Thoracic aorta (tissue), 2 donors: ENCODE measurements at regions not wholly inside any gene's neighbourhood (a gene's known extent, or its start where the extent isn't known, plus 50 kb on each side); places are given as distances from the start of the nearest gene placed in this dataset.

Experiments used
- ATAC-seq: fragments of 150-250 bp; one replicate; pipeline ENCODE4 v1.8.0; 2017; ENCODE audit warnings: low read depth; ENCODE audit not compliant: insufficient number of reproducible peaks, low FRiP score
- DNase-seq: peaks from one replicate; pipeline ENCODE4 v3.0.0-alpha.2; 2020; ENCODE audit warnings: low spot score
- H3K27ac ChIP-seq, 2 donors: fragments of 200-600 bp; sonication (generic); 1 replicate in 1 of 2; 2 replicates in 1 of 2; pipeline ENCODE4 v1.5.1; 2016; ENCODE audit warnings: mild to moderate bottlenecking in 2 of 2, moderate library complexity in 2 of 2
- H3K27me3 ChIP-seq: fragments of 200-600 bp; sonication (generic); replicated peaks from 2 replicates; pipeline ENCODE4 v1.6.0; 2016; ENCODE audit warnings: mild to moderate bottlenecking; ENCODE audit not compliant: insufficient read depth
- H3K36me3 ChIP-seq: fragments of 200-600 bp; sonication (generic); one replicate; pipeline ENCODE4 v1.5.1; 2016
- H3K4me1 ChIP-seq, 2 donors: fragments of 200-600 bp; sonication (generic); 1 replicate in 1 of 2; 2 replicates in 1 of 2; pipeline versions ENCODE4 v1.5.1 to v1.6.0; 2016; ENCODE audit warnings: low read depth in 2 of 2, mild to moderate bottlenecking in 1 of 2; ENCODE audit not compliant: control insufficient read depth in 1 of 2
- H3K4me3 ChIP-seq: fragments of 200-600 bp; sonication (generic); 2 replicates; pipeline ENCODE4 v1.5.1; 2016; ENCODE audit warnings: mild to moderate bottlenecking
- H3K9me3 ChIP-seq: fragments of 200-600 bp; sonication (generic); 2 replicates; pipeline ENCODE4 v1.5.1; 2016
- TF ChIP-seq, protein P1 (sequence below): fragments of 200-600 bp; sonication (generic); IDR thresholded peaks from one replicate; pipeline ENCODE4 v1.5.1; 2019; ENCODE audit warnings: antibody characterized with exemption

DNA sequence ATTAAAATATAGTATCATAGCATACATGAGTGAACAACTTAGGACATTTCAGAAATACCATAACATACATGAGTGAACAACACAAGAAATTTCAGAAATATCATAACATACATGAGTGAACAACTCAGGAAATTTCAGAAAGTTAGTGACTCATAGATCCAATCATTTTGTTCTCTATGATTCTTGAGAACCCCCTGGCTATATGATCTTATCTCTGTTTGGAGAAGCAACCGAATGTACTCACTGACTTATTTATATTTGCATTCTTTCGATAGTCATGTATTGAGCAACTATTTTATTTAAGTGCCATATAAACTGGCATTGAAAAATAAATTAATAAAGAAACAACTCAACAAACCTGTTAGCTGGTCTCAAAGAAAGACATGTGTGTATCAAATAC, 251.1 kb downstream of the EFNB2 start:
- H3K9me3 ChIP-seq: no peaks in the 10 kb centered on the region
- TF ChIP-seq, protein P1, sequence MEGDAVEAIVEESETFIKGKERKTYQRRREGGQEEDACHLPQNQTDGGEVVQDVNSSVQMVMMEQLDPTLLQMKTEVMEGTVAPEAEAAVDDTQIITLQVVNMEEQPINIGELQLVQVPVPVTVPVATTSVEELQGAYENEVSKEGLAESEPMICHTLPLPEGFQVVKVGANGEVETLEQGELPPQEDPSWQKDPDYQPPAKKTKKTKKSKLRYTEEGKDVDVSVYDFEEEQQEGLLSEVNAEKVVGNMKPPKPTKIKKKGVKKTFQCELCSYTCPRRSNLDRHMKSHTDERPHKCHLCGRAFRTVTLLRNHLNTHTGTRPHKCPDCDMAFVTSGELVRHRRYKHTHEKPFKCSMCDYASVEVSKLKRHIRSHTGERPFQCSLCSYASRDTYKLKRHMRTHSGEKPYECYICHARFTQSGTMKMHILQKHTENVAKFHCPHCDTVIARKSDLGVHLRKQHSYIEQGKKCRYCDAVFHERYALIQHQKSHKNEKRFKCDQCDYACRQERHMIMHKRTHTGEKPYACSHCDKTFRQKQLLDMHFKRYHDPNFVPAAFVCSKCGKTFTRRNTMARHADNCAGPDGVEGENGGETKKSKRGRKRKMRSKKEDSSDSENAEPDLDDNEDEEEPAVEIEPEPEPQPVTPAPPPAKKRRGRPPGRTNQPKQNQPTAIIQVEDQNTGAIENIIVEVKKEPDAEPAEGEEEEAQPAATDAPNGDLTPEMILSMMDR: no peak
- H3K4me1 ChIP-seq: no peaks in the 10 kb centered on the region
- H3K27me3 ChIP-seq: no peaks in the 10 kb centered on the region
- no peak overlapping the region for H3K4me3 ChIP-seq
- ATAC-seq: no peak
- H3K36me3 ChIP-seq: no peaks in the 10 kb centered on the region
- DNase-seq: no peak
- no peak overlapping the region for H3K27ac ChIP-seq

DNA sequence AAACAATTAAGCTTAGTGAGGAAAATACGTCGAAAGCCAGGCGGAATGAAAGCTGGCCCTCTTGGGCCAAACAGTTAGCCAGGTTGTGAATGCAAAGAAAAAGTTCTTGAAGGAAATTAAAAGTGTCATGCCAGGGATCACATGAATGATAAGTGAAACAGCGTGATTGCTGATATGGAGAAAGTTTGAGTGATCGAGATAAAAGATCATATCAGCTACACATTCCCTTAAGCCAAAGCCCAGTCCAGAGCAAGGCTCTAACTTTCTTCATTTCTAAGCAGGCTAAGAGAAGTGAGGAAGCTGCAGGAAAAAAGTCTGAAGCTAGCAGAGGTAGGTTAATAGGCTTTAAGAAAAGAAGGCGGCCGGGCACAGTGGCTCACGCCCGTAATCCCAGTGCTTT, 254.0 kb downstream of the EFNB2 start:
- Histone ChIP-seq H3K27me3 (no peaks in the 10 kb centered on the region), H3K9me3 (no peaks in the 10 kb centered on the region), H3K4me3 (no peak overlapping the region), H3K27ac (no peak overlapping the region), H3K36me3 (no peaks in the 10 kb centered on the region), H3K4me1 (no peaks in the 10 kb centered on the region)
- no peak for ATAC-seq
- TF ChIP-seq, protein P1: no peak
- DNase-seq: no peak

DNA sequence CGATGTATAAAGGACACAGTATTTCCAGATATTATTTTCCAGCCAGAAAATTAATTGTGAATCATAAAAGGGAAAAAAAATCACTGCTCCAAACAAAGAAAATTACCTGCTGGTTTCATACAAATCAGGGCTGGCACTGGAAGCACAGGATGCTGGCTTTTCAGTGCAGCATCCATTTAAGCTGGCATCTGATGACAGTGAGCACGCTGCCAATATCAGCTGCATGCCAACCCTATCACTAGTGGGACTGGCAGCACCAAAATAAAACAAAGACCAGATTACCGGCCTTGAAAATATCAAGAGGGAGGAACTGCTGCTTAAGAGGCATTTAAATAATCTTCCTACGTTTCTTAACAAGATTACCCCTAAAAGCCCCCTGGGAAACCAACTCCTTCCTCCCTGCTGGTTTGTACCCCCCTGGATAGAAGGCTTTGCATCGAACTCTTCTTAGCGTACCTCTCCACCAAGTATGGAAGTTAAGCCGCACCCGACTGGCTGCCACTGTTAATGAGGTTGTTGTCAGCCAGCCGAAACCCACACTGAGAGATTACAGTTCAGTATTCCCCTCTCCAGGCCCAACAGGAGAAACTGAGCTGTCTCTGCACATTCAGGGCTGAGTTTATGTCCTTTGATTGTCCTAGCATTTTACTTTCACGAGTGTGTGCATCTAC, 257.8 kb downstream of the EFNB2 start:
- no peak overlapping the region for H3K27ac ChIP-seq
- ATAC-seq: no peak
- H3K9me3 ChIP-seq: no peaks in the 10 kb centered on the region
- TF ChIP-seq, protein P1: no peak
- DNase-seq: no peak
- no peaks in the 10 kb centered on the region for H3K36me3 ChIP-seq
- no peaks in the 10 kb centered on the region for H3K4me1 ChIP-seq
- no peak overlapping the region for H3K4me3 ChIP-seq
- H3K27me3 ChIP-seq: no peaks in the 10 kb centered on the region

DNA sequence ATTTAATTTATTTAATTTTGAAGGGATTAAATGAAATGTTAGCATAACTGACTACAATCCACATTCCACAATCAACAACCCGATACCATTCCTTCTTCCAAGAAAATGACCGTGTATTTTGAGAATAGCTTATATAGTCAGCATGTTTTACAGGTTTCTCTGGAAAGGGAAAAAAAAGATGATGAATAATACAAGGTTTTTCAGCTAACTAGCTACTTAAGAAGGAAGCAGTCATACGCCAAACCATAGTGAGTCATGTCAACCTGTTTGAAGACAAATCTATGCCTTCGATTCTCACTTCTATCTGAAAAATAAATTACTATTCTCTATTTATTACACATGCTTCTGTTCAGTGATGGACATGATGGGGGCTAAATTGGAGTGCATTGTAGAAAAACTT, 258.6 kb downstream of the EFNB2 start:
- Histone ChIP-seq H3K4me3 (no peak overlapping the region), H3K4me1 (no peaks in the 10 kb centered on the region), H3K27me3 (no peaks in the 10 kb centered on the region), H3K9me3 (no peaks in the 10 kb centered on the region), H3K36me3 (no peaks in the 10 kb centered on the region), H3K27ac (no peak overlapping the region)
- ATAC-seq (no peak), DNase-seq (no peak)
- TF ChIP-seq, protein P1: no peak

DNA sequence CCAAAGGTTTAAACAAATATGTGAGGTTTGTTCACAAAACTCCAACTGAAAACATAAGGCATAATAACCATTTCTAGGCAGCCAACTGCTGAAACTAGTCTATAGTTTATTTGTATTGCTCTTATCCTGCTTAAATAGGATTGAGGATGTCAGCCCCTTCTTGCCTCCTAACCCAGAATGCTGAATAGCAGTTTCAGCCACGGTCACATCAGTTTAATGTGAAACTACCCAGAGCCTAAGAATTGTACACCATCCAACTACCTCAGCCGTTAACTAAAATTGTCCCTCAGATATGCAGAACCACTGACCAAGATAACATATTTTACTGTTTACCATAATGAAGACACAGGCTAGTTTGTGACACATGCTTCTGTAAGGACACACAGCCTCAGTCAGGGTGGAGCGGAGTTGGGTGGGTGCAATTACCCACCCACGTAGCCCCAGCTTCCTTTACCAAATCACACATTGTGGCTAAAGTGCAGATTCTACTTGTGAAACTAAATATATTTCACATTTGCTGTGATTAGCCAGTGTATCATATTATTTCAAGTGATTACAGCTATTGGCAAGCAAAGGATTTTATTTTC, 259.9 kb downstream of the EFNB2 start:
- DNase-seq (no peak), ATAC-seq (no peak)
- H3K4me3 ChIP-seq: no peak overlapping the region
- H3K27me3 ChIP-seq: no peaks in the 10 kb centered on the region
- H3K4me1 ChIP-seq: no peaks in the 10 kb centered on the region
- TF ChIP-seq, protein P1: no peak
- H3K36me3 ChIP-seq: no peaks in the 10 kb centered on the region
- no peak overlapping the region for H3K27ac ChIP-seq
- H3K9me3 ChIP-seq: no peaks in the 10 kb centered on the region
